Vagina (tissue), 2 donors: ENCODE measurements at regions not wholly inside any gene's neighbourhood (a gene's known extent, or its start where the extent isn't known, plus 50 kb on each side); places are given as distances from the start of the nearest gene placed in this dataset.

Source experiments
- DNase-seq, 2 donors: peaks; one replicate each; pipeline ENCODE4 v3.0.0-alpha.2; 2017; ENCODE audit errors: extremely low spot score in 2 of 2
- H3K27ac ChIP-seq: fragments of 200-600 bp; sonication (generic); one replicate; pipeline ENCODE4 v1.5.1; 2019
- H3K27me3 ChIP-seq: fragments of 200-600 bp; sonication (generic); one replicate; pipeline ENCODE4 v1.5.1; 2019
- H3K36me3 ChIP-seq, 2 donors: fragments of 200-600 bp; sonication (generic); one replicate each; pipeline ENCODE4 v1.5.1; 2017 to 2019
- H3K4me1 ChIP-seq: fragments of 200-600 bp; sonication (generic); one replicate; pipeline ENCODE4 v1.5.1; 2019
- H3K4me3 ChIP-seq, 2 donors: fragments of 200-600 bp; sonication (generic); 1 replicate in 1 of 2; 2 replicates in 1 of 2; pipeline ENCODE4 v1.5.1; 2016 to 2019
- H3K9me3 ChIP-seq: fragments of 200-600 bp; sonication (generic); one replicate; pipeline ENCODE4 v1.5.1; 2019
- POLR2A ChIP-seq, 2 donors: fragments of 450-650 bp; IDR thresholded peaks; one replicate each; pipeline ENCODE4 v1.6.1; 2017; ENCODE audit warnings: antibody characterized with exemption in 2 of 2, mild to moderate bottlenecking in 2 of 2, moderate library complexity in 2 of 2
- POLR2AphosphoS5 ChIP-seq, 2 donors: sonication (generic); formaldehyde crosslinking; IDR thresholded peaks; one replicate each; pipeline ENCODE4 v1.9.0; 2017; ENCODE audit warnings: antibody characterized with exemption in 2 of 2, mild to moderate bottlenecking in 2 of 2, low read depth in 1 of 2; ENCODE audit not compliant: insufficient read depth in 1 of 2
- intact Hi-C: fragments of 100-400 bp; cut with DNase I; formaldehyde crosslinking; loops from one replicate; pipeline ENCODE4 v1.15.1; 2023
- TF ChIP-seq, protein P1 (sequence below), 3 experiments: fragments of 450-650 bp in 2 of 3; fragments of 200-600 bp in 1 of 3; sonication (generic) in 1 of 3; IDR thresholded peaks; one replicate each; pipeline ENCODE4 v1.5.1; 2017 to 2019; ENCODE audit warnings: antibody characterized with exemption in 3 of 3, mild to moderate bottlenecking in 2 of 3, moderate library complexity in 2 of 3

DNA sequence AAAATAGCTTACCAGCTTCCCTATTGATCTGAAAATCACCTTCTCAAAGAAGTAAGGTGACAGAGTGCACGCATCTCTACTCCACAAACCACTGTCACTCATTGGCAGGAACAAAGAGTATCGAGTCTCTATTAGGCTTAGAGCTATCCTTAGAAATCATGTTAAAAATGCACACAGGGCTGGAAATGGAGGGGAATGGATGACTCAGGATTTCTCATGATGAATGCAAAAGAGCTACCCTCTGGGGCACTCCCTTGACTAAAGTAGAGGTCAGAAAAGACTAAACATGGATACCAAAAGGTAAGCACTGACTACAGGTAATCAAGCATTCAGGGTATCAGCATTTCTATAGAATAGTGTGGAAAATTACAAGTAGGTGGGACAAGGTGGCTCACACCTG is 96.1 kb upstream of the ANO4 start:
- H3K4me3 ChIP-seq: no peak overlapping the region
- no peaks in the 10 kb centered on the region for H3K9me3 ChIP-seq
- intact Hi-C loops: no loop called here
- TF ChIP-seq, protein P1, sequence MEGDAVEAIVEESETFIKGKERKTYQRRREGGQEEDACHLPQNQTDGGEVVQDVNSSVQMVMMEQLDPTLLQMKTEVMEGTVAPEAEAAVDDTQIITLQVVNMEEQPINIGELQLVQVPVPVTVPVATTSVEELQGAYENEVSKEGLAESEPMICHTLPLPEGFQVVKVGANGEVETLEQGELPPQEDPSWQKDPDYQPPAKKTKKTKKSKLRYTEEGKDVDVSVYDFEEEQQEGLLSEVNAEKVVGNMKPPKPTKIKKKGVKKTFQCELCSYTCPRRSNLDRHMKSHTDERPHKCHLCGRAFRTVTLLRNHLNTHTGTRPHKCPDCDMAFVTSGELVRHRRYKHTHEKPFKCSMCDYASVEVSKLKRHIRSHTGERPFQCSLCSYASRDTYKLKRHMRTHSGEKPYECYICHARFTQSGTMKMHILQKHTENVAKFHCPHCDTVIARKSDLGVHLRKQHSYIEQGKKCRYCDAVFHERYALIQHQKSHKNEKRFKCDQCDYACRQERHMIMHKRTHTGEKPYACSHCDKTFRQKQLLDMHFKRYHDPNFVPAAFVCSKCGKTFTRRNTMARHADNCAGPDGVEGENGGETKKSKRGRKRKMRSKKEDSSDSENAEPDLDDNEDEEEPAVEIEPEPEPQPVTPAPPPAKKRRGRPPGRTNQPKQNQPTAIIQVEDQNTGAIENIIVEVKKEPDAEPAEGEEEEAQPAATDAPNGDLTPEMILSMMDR (IDR thresholded peaks at IDR 0.05): no peak
- TF ChIP-seq POLR2A (IDR thresholded peaks at IDR 0.05) (no peak), POLR2AphosphoS5 (IDR thresholded peaks at IDR 0.05; ENCODE audit: insufficient read depth in 1 of 2, low read depth in 1 of 2) (no peak)
- no peak overlapping the region for H3K27ac ChIP-seq
- no peak for DNase-seq
- H3K27me3 ChIP-seq: no peaks in the 10 kb centered on the region
- no peaks in the 10 kb centered on the region for H3K36me3 ChIP-seq
- no peaks in the 10 kb centered on the region for H3K4me1 ChIP-seq

DNA sequence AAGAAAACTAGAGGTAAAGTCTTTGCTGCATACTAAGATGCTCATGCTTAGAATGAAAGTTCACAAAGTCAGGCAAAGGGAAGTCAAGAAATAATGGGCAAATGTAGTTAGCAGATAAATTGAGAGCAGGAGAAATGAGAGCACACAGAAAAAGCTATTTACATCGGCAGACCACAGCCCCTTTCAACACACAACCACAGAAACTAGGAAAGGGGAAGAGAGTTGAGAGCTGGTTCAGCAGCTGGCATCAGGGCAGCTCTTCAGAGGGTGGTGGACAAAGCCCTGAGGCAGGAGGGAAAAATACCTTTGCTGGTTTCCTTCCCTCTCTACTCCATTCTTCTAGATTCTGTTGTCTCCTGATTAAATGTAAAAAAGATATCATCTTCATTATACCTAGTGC is 95.4 kb upstream of the ANO4 start:
- TF ChIP-seq POLR2AphosphoS5 (IDR thresholded peaks at IDR 0.05; ENCODE audit: insufficient read depth in 1 of 2, low read depth in 1 of 2): no peak
- TF ChIP-seq, protein P1 (IDR thresholded peaks at IDR 0.05): no peak
- TF ChIP-seq POLR2A (IDR thresholded peaks at IDR 0.05): no peak
- intact Hi-C loops: no loop called here
- no peak for DNase-seq

DNA sequence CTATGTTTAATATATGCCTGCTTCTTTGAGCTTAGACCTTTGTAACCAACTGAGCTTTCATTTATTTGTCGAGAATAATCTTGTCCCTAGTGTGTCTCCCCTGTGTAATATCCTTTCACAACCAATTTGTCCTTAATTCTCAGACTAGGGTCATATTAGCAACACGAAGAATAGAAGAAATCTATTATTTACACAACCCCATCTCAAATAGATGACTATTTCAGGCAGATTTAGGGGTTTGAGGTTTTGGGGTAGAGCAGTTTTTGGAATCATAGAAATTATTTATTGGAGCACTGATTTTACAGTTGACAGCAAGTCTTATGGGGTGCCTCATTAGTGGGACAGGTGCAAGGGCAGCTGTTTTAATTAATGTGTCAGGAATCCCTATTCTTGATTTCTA is 91.2 kb upstream of the ANO4 start:
- H3K9me3 ChIP-seq: no peaks in the 10 kb centered on the region
- intact Hi-C loops: no loop called here
- no peaks in the 10 kb centered on the region for H3K36me3 ChIP-seq
- H3K4me3 ChIP-seq: no peak overlapping the region
- no peak overlapping the region for H3K27ac ChIP-seq
- TF ChIP-seq, protein P1 (IDR thresholded peaks at IDR 0.05): no peak
- TF ChIP-seq POLR2AphosphoS5 (IDR thresholded peaks at IDR 0.05; ENCODE audit: insufficient read depth in 1 of 2, low read depth in 1 of 2) (no peak), POLR2A (IDR thresholded peaks at IDR 0.05) (no peak)
- no peaks in the 10 kb centered on the region for H3K27me3 ChIP-seq
- DNase-seq: no peak
- no peaks in the 10 kb centered on the region for H3K4me1 ChIP-seq

More for the DNA sequence above, 95.4 kb upstream of the ANO4 start:
- Histone ChIP-seq H3K27me3 (no peaks in the 10 kb centered on the region), H3K27ac (no peak overlapping the region), H3K36me3 (no peaks in the 10 kb centered on the region), H3K4me3 (no peak overlapping the region), H3K9me3 (no peaks in the 10 kb centered on the region), H3K4me1 (no peaks in the 10 kb centered on the region)

DNA sequence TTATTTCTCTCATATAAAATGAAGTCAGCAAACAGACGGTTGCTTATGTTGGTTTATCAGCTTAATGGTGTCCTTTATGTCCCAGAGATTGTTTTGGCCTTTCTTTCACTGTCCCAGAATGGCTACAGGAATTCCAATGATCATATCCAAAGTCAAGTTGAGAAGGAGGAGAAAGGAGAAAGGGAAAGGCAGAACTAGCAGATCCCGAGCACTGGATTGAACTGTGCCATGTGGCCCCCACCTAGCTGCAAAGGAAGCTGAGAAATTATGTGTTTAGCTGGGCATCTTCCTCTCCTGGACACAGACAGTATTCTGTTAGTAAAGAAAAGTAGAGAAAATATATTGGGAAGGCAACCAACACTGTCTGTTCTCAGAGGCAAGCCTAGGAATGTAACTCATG is 90.7 kb upstream of the ANO4 start:
- Histone ChIP-seq H3K9me3 (no peaks in the 10 kb centered on the region), H3K4me3 (no peak overlapping the region), H3K36me3 (no peaks in the 10 kb centered on the region), H3K27me3 (no peaks in the 10 kb centered on the region), H3K27ac (no peak overlapping the region), H3K4me1 (no peaks in the 10 kb centered on the region)
- intact Hi-C loops: no loop called here
- no peak for DNase-seq
- TF ChIP-seq POLR2A (IDR thresholded peaks at IDR 0.05) (no peak), POLR2AphosphoS5 (IDR thresholded peaks at IDR 0.05; ENCODE audit: insufficient read depth in 1 of 2, low read depth in 1 of 2) (no peak)
- TF ChIP-seq, protein P1 (IDR thresholded peaks at IDR 0.05): no peak

DNA sequence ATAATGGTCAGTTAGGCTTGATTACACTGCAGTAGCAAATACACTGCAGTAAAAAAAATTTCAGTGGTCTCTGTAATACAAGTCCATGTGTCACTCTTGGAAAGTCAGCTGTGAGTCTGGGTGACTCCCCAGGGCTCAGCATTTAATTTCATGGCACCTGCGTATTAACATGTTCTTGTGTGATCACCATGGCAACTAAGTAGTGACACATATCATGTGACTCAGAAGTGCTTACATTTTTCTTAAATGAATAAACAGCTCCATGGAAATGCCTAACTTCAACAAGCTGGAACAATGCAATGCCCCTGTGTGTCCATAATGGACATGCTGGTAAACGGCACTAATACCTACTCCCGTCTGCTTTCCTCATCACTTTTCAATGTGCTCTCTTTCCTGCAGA is 88.5 kb upstream of the ANO4 start:
- H3K9me3 ChIP-seq: no peaks in the 10 kb centered on the region
- intact Hi-C loops: no loop called here
- no peak for TF ChIP-seq POLR2A (IDR thresholded peaks at IDR 0.05)
- no peak for TF ChIP-seq POLR2AphosphoS5 (IDR thresholded peaks at IDR 0.05; ENCODE audit: insufficient read depth in 1 of 2, low read depth in 1 of 2)
- TF ChIP-seq, protein P1 (IDR thresholded peaks at IDR 0.05): no peak

More for the DNA sequence above, 88.5 kb upstream of the ANO4 start:
- no peak overlapping the region for H3K27ac ChIP-seq
- H3K36me3 ChIP-seq: no peaks in the 10 kb centered on the region
- H3K27me3 ChIP-seq: no peaks in the 10 kb centered on the region
- H3K4me3 ChIP-seq: no peak overlapping the region
- no peaks in the 10 kb centered on the region for H3K4me1 ChIP-seq
- DNase-seq: no peak
